HepG2 (cell line): ENCODE measurements at regions not wholly inside any gene's neighbourhood (a gene's known extent, or its start where the extent isn't known, plus 50 kb on each side); places are given as distances from the start of the nearest gene placed in this dataset.

Source experiments
- ATAC-seq: fragments of 200-7000 bp; cut with Tn5 transposase; 3 replicates; pipeline ENCODE4 v1.9.1; 2020; ENCODE audit warnings: mild to moderate bottlenecking, moderate library complexity
- BruUV-seq: library from RNA; stranded (reverse); fragments of 400-500 nt; replicated peaks from 2 replicates; lab custom pipeline; 2021; lab: Mats Ljungman, UMichigan
- CTCF ChIA-PET: fragments of 300-600 bp; formaldehyde crosslinking; extraction: SDS; loops from one replicate; lab custom pipeline; 2021; ENCODE audit warnings: low total read pairs, inconsistent platforms, low intra/inter-chr PET ratio; lab: Yijun Ruan, JAX
- POLR2A ChIA-PET: fragments of 350-600 bp; sonication (Branson Sonifier 250); formaldehyde crosslinking; loops from one replicate; lab custom pipeline; 2020; ENCODE audit warnings: antibody characterized with exemption, inconsistent platforms; lab: Yijun Ruan, JAX
- DNase-seq: peaks from one replicate; pipeline ENCODE4 v3.0.0-alpha.2; 2015; ENCODE audit warnings: low spot score
- FAIRE-seq: peaks from 3 replicates; lab custom pipeline; 2011; peaks lifted over from hg19 to GRCh38; lab: Jason Lieb, UNC
- H2AFZ ChIP-seq: one replicate; pipeline ENCODE4 v1.6.1; 2011; ENCODE audit warnings: low read length, inconsistent platforms
- H3K27ac ChIP-seq: fragments of 300-600 bp; 3 replicates; pipeline ENCODE4 v1.8.0; 2011; ENCODE audit warnings: mixed run types, mild to moderate bottlenecking, mixed read lengths, low read length, inconsistent platforms; ENCODE audit not compliant: insufficient read depth; ENCODE audit errors: extremely low read length
- H3K27me3 ChIP-seq, 2 experiments: fragments of 200-600 bp in 1 of 2; 2 replicates in 1 of 2; 3 replicates in 1 of 2; pipeline versions ENCODE4 v1.6.0 to v1.8.0; 2011; ENCODE audit warnings: low read length in 2 of 2, mild to moderate bottlenecking in 2 of 2, moderate library complexity in 2 of 2, inconsistent platforms in 1 of 2; ENCODE audit not compliant: insufficient read depth in 2 of 2, control insufficient read depth in 1 of 2
- H3K36me3 ChIP-seq, 2 experiments: fragments of 200-600 bp in 1 of 2; replicated peaks in 1 of 2; 2 replicates in 1 of 2; 3 replicates in 1 of 2; pipeline versions ENCODE4 v1.5.1 to v1.8.0; 2011; ENCODE audit warnings: low read length in 2 of 2, inconsistent platforms in 1 of 2; ENCODE audit not compliant: insufficient read depth in 2 of 2, control insufficient read depth in 1 of 2
- H3K4me1 ChIP-seq: 2 replicates; pipeline ENCODE4 v1.5.1; 2012; ENCODE audit warnings: low read length, inconsistent platforms; ENCODE audit not compliant: insufficient read depth
- H3K4me2 ChIP-seq: 2 replicates; pipeline ENCODE4 v1.6.0; 2011; ENCODE audit warnings: low read depth, low read length, inconsistent platforms
- H3K4me3 ChIP-seq, 3 experiments: fragments of 200-600 bp in 1 of 3; sonication (generic), shearing (Covaris generic) in 1 of 3; replicated peaks in 1 of 3; 2 replicates each; pipeline ENCODE4 v1.5.1; 2011 to 2016; ENCODE audit warnings: low read length in 3 of 3, inconsistent platforms in 2 of 3, low read depth in 2 of 3, mild to moderate bottlenecking in 2 of 3, control low read depth in 1 of 3, mixed read lengths in 1 of 3; ENCODE audit not compliant: insufficient read depth in 1 of 3
- H3K79me2 ChIP-seq: one replicate; pipeline ENCODE4 v1.6.1; 2011; ENCODE audit warnings: low read length, inconsistent platforms; ENCODE audit not compliant: insufficient read depth
- H3K9ac ChIP-seq: 2 replicates; pipeline ENCODE4 v1.6.0; 2011; ENCODE audit warnings: mild to moderate bottlenecking, low read depth, low read length, inconsistent platforms; ENCODE audit not compliant: insufficient read depth
- H3K9me3 ChIP-seq: 2 replicates; pipeline ENCODE4 v1.5.1; 2012; ENCODE audit warnings: mild to moderate bottlenecking, low read length
- H4K20me1 ChIP-seq: 2 replicates; pipeline ENCODE4 v1.6.0; 2011; ENCODE audit warnings: inconsistent platforms, mild to moderate bottlenecking, low read length, moderate library complexity; ENCODE audit not compliant: insufficient read depth
- CCDC6 ChIP-seq: sonication (generic); formaldehyde crosslinking; IDR thresholded peaks from 2 replicates; pipeline ENCODE4 v1.8.1; 2022; ENCODE audit warnings: mild to moderate bottlenecking, missing genetic modification reagents, moderate library complexity
- ETS1 ChIP-seq: sonication (generic); formaldehyde crosslinking; IDR thresholded peaks from 2 replicates; pipeline ENCODE4 v1.4.0; 2020; ENCODE audit warnings: missing genetic modification reagents
- EZH2 ChIP-seq: conservative IDR thresholded peaks from 2 replicates; pipeline ENCODE4 v1.6.1; 2012; ENCODE audit warnings: mild to moderate bottlenecking, low read depth, low read length, moderate library complexity
- FOXC1 ChIP-seq: sonication (generic); formaldehyde crosslinking; IDR thresholded peaks from 2 replicates; pipeline ENCODE4 v1.8.0; 2022; ENCODE audit warnings: mild to moderate bottlenecking, missing genetic modification reagents, borderline replicate concordance
- GTF3A ChIP-seq: sonication (generic); formaldehyde crosslinking; conservative IDR thresholded peaks from 2 replicates; pipeline ENCODE4 v1.4.0; 2020; ENCODE audit warnings: mild to moderate bottlenecking, missing genetic modification reagents
- MBD4 ChIP-seq: IDR thresholded peaks from 2 replicates; pipeline ENCODE4 v1.6.1; 2012; ENCODE audit warnings: low read length, inconsistent platforms, borderline replicate concordance
- NFYC ChIP-seq: IDR thresholded peaks from 2 replicates; pipeline ENCODE4 v1.6.1; 2016; ENCODE audit warnings: missing genetic modification reagents, missing compliant biosample characterization
- PRDM4 ChIP-seq: sonication (generic); formaldehyde crosslinking; IDR thresholded peaks from 2 replicates; pipeline ENCODE4 v1.9.0; 2021; ENCODE audit warnings: missing genetic modification reagents, borderline replicate concordance
- SKI ChIP-seq: fragments of 450-650 bp; IDR thresholded peaks from one replicate; pipeline ENCODE4 v1.6.1; 2018; ENCODE audit warnings: mild to moderate bottlenecking; ENCODE audit not compliant: partially characterized antibody
- SOX13 ChIP-seq, 3 experiments: fragments of 450-650 bp in 1 of 3; sonication (generic) in 1 of 3; formaldehyde crosslinking in 1 of 3; IDR thresholded peaks in 2 of 3; conservative IDR thresholded peaks in 1 of 3; 2 replicates each; pipeline versions ENCODE4 v1.5.0 to v1.6.1; 2016 to 2020; ENCODE audit warnings: antibody characterized with exemption in 1 of 3, mild to moderate bottlenecking in 1 of 3, missing compliant biosample characterization in 1 of 3, missing genetic modification reagents in 1 of 3, moderate library complexity in 1 of 3
- TSC22D2 ChIP-seq: sonication (generic); formaldehyde crosslinking; IDR thresholded peaks from 2 replicates; pipeline ENCODE4 v1.5.1; 2020; ENCODE audit warnings: missing genetic modification reagents, mild to moderate bottlenecking, borderline replicate concordance
- ZBTB44 ChIP-seq: sonication (generic); formaldehyde crosslinking; IDR thresholded peaks from 2 replicates; pipeline ENCODE4 v1.4.0; 2020; ENCODE audit warnings: missing genetic modification reagents
- ZKSCAN5 ChIP-seq: sonication (generic); formaldehyde crosslinking; IDR thresholded peaks from 2 replicates; pipeline ENCODE4 v1.5.1; 2020; ENCODE audit warnings: mild to moderate bottlenecking, missing genetic modification reagents
- ZNF3 ChIP-seq: IDR thresholded peaks from 2 replicates; pipeline ENCODE4 v1.7.0; 2017; ENCODE audit warnings: inconsistent platforms
- ZNF556 ChIP-seq: sonication (generic); formaldehyde crosslinking; IDR thresholded peaks from 2 replicates; pipeline ENCODE4 v1.4.0; 2020; ENCODE audit warnings: mild to moderate bottlenecking, missing genetic modification reagents, borderline replicate concordance
- ZNF720 ChIP-seq: sonication (generic); formaldehyde crosslinking; IDR thresholded peaks from 2 replicates; pipeline ENCODE4 v1.4.0; 2020; ENCODE audit warnings: missing genetic modification reagents
- WGBS: methylation state at CpG from one replicate; pipeline ENCODE4 v1.1.6; 2017; ENCODE audit warnings: low lambda C conversion rate; 5-methylcytosine and 5-hydroxymethylcytosine counted together
- in situ Hi-C: cut with HindIII; loops from 2 replicates; pipeline ENCODE4 v1.10.0; 2017; ENCODE audit warnings: low pct_unique_long_range_greater_than_20kb; ENCODE audit not compliant: extremely low pct_ligation_motif_present
- intact Hi-C: fragments of 100-400 bp; cut with micrococcal nuclease; formaldehyde crosslinking; loops from one replicate; pipeline ENCODE4 v1.10.0; 2022; ENCODE audit not compliant: unreplicated experiment
- TF ChIP-seq, protein P1 (sequence below): sonication (generic); formaldehyde crosslinking; IDR thresholded peaks from 2 replicates; pipeline ENCODE4 v1.5.0; 2020; ENCODE audit warnings: mild to moderate bottlenecking, missing genetic modification reagents

DNA sequence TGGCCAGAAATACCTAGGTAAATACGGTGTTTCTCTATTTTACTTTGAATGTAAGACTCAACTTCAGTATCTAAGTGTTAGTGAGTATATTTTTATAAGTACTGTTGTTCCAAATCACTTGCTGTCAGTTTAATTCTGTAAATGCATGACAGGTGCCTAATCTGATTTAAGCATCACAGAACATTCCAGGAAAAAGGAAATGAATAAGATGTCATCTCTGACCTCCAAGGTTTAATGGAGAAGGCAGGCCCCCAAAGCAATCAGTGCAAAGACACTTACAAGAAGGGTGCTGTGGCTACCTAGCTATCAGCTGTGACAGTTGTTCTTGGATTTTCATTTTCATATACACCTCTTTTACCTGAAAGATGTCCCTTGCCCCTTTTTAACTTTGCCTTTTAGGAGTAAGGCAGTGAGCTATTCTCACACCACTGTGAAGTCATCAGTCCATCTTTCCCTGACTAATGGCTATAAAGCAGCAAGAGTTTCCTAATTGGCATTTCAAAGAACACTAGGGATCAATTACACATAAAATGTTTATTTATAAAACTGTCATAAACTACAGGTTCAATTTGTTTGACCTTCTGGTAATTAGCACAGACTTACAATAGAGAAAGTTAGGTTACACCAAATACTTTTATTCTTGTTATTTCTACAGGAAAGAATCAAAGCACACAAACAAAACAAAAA, 427.6 kb downstream of the SPRY2 start:
- BruUV-seq, result no TSS peak
- Histone ChIP-seq H3K4me3 (no peak overlapping the region), H3K9ac (no peak overlapping the region), H3K27me3 (no peaks in the 10 kb centered on the region), H3K9me3 (peaks cover 21% of the 10 kb centered on the region; the same call in 1 of the 2 replicates), H3K4me1 (no peaks in the 10 kb centered on the region), H4K20me1 (no peaks in the 10 kb centered on the region), H3K27ac (no peak overlapping the region), H2AFZ (no peak overlapping the region), H3K36me3 (no peaks in the 10 kb centered on the region), H3K79me2 (no peaks in the 10 kb centered on the region), H3K4me2 (no peak overlapping the region)
- 21% methylated on average over 1 of the region's 1 CpG for WGBS
- intact Hi-C loops, result no loop called here
- ATAC-seq, result no peak
- in situ Hi-C loops, result no loop called here
- ChIA-PET CTCF (no interaction called here), POLR2A (no interaction called here)
- no peak for FAIRE-seq
- no peak for DNase-seq
- no peak for TF ChIP-seq ZNF556 (CRISPR knock-in tag)
- no peak for TF ChIP-seq CCDC6 (CRISPR knock-in tag)
- TF ChIP-seq EZH2, result no peak
- no peak for TF ChIP-seq GTF3A (CRISPR knock-in tag)
- no peak for TF ChIP-seq FOXC1 (CRISPR knock-in tag)
- TF ChIP-seq ETS1 (CRISPR knock-in tag), result no peak
- no peak for TF ChIP-seq ZNF3 (CRISPR knock-in tag)
- no peak for TF ChIP-seq SKI
- no peak for TF ChIP-seq TSC22D2
- no peak for TF ChIP-seq PRDM4 (CRISPR knock-in tag)
- TF ChIP-seq ZNF720 (CRISPR knock-in tag), result no peak
- TF ChIP-seq, protein P1, sequence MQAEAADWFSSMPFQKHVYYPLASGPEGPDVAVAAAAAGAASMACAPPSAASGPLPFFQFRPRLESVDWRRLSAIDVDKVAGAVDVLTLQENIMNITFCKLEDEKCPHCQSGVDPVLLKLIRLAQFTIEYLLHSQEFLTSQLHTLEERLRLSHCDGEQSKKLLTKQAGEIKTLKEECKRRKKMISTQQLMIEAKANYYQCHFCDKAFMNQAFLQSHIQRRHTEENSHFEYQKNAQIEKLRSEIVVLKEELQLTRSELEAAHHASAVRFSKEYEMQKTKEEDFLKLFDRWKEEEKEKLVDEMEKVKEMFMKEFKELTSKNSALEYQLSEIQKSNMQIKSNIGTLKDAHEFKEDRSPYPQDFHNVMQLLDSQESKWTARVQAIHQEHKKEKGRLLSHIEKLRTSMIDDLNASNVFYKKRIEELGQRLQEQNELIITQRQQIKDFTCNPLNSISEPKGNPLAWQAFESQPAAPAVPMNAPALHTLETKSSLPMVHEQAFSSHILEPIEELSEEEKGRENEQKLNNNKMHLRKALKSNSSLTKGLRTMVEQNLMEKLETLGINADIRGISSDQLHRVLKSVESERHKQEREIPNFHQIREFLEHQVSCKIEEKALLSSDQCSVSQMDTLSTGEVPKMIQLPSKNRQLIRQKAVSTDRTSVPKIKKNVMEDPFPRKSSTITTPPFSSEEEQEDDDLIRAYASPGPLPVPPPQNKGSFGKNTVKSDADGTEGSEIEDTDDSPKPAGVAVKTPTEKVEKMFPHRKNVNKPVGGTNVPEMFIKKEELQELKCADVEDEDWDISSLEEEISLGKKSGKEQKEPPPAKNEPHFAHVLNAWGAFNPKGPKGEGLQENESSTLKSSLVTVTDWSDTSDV (CRISPR knock-in tag), result no peak
- TF ChIP-seq MBD4, result no peak
- TF ChIP-seq ZBTB44 (CRISPR knock-in tag), result no peak
- no peak for TF ChIP-seq SOX13 (IDR thresholded peaks at IDR 0.05)
- no peak for TF ChIP-seq SOX13 (CRISPR knock-in tag; conservative IDR thresholded peaks at IDR 0.05 in 1 of 2, IDR thresholded peaks at IDR 0.05 in 1 of 2)
- no peak for TF ChIP-seq ZKSCAN5 (CRISPR knock-in tag)
- TF ChIP-seq NFYC (CRISPR knock-in tag), result no peak
